GM12865 (cell line): ENCODE measurements at regions not wholly inside any gene's neighbourhood (a gene's known extent, or its start where the extent isn't known, plus 50 kb on each side); places are given as distances from the start of the nearest gene placed in this dataset.
"Not testable (repeated sequence)": the region's sequence is repeated elsewhere in the genome, so short reads cannot be mapped to it uniquely, and the experiment has no call there.

Experiments
- DNase-seq: peaks from one replicate; pipeline ENCODE4 v3.0.0; 2010; ENCODE audit warnings: low read depth
- H3K4me3 ChIP-seq: 2 replicates; pipeline ENCODE4 v1.5.1; 2011; ENCODE audit warnings: mild to moderate bottlenecking, low read depth, low read length, control low read depth
- TF ChIP-seq, protein P1 (sequence below): IDR thresholded peaks from 2 replicates; pipeline ENCODE4 v1.5.1; 2011; ENCODE audit warnings: low read length, control low read depth, low read depth, inconsistent platforms; ENCODE audit not compliant: insufficient read depth; ENCODE audit errors: missing control alignments

- H3K4me3 ChIP-seq, result no peak overlapping the region
- no peak for DNase-seq
- TF ChIP-seq, protein P1, sequence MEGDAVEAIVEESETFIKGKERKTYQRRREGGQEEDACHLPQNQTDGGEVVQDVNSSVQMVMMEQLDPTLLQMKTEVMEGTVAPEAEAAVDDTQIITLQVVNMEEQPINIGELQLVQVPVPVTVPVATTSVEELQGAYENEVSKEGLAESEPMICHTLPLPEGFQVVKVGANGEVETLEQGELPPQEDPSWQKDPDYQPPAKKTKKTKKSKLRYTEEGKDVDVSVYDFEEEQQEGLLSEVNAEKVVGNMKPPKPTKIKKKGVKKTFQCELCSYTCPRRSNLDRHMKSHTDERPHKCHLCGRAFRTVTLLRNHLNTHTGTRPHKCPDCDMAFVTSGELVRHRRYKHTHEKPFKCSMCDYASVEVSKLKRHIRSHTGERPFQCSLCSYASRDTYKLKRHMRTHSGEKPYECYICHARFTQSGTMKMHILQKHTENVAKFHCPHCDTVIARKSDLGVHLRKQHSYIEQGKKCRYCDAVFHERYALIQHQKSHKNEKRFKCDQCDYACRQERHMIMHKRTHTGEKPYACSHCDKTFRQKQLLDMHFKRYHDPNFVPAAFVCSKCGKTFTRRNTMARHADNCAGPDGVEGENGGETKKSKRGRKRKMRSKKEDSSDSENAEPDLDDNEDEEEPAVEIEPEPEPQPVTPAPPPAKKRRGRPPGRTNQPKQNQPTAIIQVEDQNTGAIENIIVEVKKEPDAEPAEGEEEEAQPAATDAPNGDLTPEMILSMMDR, result no peak
Measured at GRCh38 chr2:43070676-43071502, 155.5 kb downstream of the ZFP36L2 start.

GRCh38 chr2:43070030-43070429, 156.4 kb downstream of the ZFP36L2 start:
- TF ChIP-seq, protein P1, result no peak
- no peak overlapping the region for H3K4me3 ChIP-seq
- no peak for DNase-seq

DNA sequence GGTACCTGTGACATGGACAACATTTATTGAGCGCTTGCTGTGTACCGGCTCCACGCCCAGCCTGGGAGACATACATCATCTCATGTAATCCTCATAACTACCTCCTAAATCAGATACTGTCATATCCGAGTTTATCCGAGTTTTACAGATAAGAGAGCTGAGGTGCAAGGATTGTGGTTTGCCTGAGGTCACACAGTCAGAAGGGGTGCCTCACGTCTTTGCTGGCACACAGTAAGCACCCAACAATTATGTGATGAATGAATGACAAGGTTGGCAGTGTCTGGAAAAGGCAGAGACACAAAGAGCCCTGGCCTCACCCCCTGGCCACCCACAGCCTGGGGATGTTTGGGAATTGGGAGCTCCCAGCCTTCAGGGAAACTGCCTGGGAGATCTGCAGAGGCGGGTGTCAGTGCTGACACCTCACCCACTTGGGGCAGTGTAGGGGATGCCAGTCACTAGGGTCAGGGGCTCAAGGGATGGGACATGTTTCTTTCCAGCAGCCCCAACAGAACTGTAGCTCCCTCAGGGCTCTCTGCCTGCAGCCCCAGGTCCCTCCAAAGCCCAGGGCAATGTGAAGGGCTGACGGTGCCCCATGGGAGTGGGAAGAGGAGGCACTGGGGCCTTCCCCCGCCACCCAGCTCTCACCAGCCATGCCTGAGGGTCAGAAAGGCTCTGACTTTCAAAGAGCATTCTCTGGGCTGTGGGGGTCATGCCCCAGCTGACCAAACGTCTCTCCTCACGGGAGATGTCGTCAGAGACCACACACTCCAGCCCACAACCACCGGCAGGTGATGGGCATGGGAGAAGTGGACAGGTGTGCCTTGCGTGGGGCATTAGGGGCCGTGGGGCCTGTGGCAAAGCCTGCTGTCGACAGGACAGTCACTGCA, 157.5 kb downstream of the ZFP36L2 start:
- DNase-seq, result no peak
- no peak overlapping the region for H3K4me3 ChIP-seq
- TF ChIP-seq, protein P1, result no peak

DNA sequence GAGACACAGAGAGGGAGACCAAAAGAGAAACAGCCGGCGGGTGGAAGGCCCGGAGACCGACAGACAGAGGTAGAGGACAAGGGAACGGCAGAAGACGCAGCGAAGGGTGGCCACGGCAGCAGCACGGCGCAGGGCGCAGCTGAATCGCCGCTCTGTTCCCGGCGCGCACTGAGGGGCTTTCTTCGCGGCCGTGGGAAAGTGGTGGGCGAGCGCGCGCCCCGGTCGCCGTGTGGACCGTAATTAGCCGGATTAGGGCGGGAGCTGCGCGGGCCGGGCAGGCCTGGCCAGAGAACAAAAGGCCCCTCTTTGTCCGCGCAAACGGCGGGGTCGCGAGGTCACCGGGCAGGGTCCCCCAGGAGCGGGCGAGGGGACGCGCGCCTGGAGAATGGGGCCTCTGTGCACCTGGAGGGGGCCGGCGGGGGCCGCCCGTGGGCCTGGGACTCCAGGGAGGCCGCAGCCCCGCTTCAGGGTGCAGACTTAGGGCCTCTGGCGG, 158.3 kb downstream of the ZFP36L2 start:
- TF ChIP-seq, protein P1, result no peak
- no peak for DNase-seq
- H3K4me3 ChIP-seq, result no peak overlapping the region

GRCh38 chr2:43067254-43068040, 159.0 kb downstream of the ZFP36L2 start:
- no peak for DNase-seq

DNA sequence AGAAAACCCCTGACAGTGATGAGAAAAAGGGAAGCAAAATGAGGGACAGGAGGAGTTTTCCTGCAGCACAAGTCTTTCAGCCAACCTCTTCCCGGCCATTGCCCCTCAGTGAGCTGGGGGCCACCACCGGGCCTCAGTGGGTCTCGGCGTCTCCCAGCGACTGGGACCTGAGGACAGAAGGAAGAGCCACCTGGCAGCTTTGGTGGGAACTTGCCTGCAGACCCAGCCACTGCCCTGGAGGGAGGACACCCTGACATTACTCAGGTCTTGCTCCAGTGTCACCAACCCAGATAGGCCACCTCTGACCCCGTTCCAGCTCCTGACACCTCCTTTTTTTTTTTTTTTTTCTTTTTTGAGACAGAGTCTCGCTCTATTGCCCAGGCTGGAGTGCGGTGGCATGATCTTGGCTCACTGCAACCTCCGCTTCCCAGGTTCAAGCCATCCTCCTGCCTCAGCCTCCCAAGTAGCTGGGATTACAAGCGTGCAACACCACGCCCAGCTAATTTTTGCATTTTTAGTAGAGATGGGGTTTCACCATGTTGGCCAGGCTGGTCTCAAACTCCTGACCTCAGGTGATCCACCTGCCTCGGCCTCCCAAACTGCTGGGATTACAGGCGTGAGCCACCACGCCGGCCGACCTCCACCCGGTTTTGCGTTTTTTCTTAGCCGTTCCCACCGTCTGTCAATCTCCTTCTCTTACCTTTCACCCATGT, 159.7 kb downstream of the ZFP36L2 start:
- not testable (repeated sequence) for DNase-seq, H3K4me3 ChIP-seq

More at GRCh38 chr2:43067254-43068040, 159.0 kb downstream of the ZFP36L2 start:
- no peak overlapping the region for H3K4me3 ChIP-seq
- TF ChIP-seq, protein P1, result no peak
